SU-DHL-6 (cell line): ENCODE measurements at regions not wholly inside any gene's neighbourhood (a gene's known extent, or its start where the extent isn't known, plus 50 kb on each side); places are given as distances from the start of the nearest gene placed in this dataset.

Experiments
- H2AFZ ChIP-seq: fragments of 200-600 bp; sonication (generic); 2 replicates; pipeline ENCODE4 v1.6.1; 2014; ENCODE audit warnings: low read depth, mild to moderate bottlenecking, moderate library complexity, mixed read lengths, antibody characterized with exemption, low read length; ENCODE audit not compliant: severe bottlenecking
- H3F3A ChIP-seq: fragments of 200-600 bp; shearing (Covaris generic); 2 replicates; pipeline ENCODE4 v1.6.0; 2016; ENCODE audit warnings: antibody characterized with exemption, mild to moderate bottlenecking; ENCODE audit not compliant: insufficient read depth
- H3K27ac ChIP-seq: fragments of 200-600 bp; sonication (generic); 2 replicates; pipeline ENCODE4 v1.5.1; 2016; ENCODE audit warnings: low read depth, mild to moderate bottlenecking, low read length, moderate library complexity, mixed read lengths
- H3K27me3 ChIP-seq: fragments of 200-600 bp; sonication (generic), shearing (Covaris generic); 2 replicates; pipeline ENCODE4 v1.6.0; 2014; ENCODE audit warnings: mild to moderate bottlenecking, low read length
- H3K36me3 ChIP-seq: fragments of 200-600 bp; sonication (generic); 2 replicates; pipeline ENCODE4 v1.6.1; 2014; ENCODE audit warnings: mild to moderate bottlenecking, low read length, mixed read lengths
- H3K4me2 ChIP-seq: fragments of 300-600, 200-600 bp; shearing (Covaris generic), sonication (generic); 2 replicates; pipeline ENCODE4 v1.6.0; 2014; ENCODE audit warnings: low read length, low read depth, mild to moderate bottlenecking; ENCODE audit not compliant: poor library complexity, severe bottlenecking
- H3K4me3 ChIP-seq: fragments of 200-600 bp; sonication (generic); 2 replicates; pipeline ENCODE4 v1.5.1; 2014; ENCODE audit warnings: antibody characterized with exemption, low read length, mild to moderate bottlenecking, mixed read lengths; ENCODE audit not compliant: insufficient read depth, poor library complexity, severe bottlenecking
- H3K79me2 ChIP-seq: fragments of 200-600 bp; sonication (generic); 2 replicates; pipeline ENCODE4 v1.6.1; 2014; ENCODE audit warnings: mild to moderate bottlenecking, low read length, moderate library complexity; ENCODE audit not compliant: insufficient read depth
- H3K9ac ChIP-seq: fragments of 200-600 bp; sonication (generic); 2 replicates; pipeline ENCODE4 v1.7.0; 2014; ENCODE audit warnings: mild to moderate bottlenecking, low read length
- H3K9me2 ChIP-seq: fragments of 200-600 bp; sonication (generic); replicated peaks from 2 replicates; pipeline ENCODE4 v1.6.1; 2014; ENCODE audit warnings: low read length; ENCODE audit not compliant: insufficient read depth
- H3K9me3 ChIP-seq: fragments of 200-600 bp; sonication (generic); 2 replicates; pipeline ENCODE4 v1.6.1; 2014; ENCODE audit warnings: low read length, mixed read lengths; ENCODE audit not compliant: insufficient read depth
- H4K20me1 ChIP-seq: fragments of 200-600 bp; sonication (generic); 2 replicates; pipeline ENCODE4 v1.6.1; 2014; ENCODE audit warnings: low read depth, mild to moderate bottlenecking, antibody characterized with exemption, low read length, moderate library complexity, mixed read lengths
- EZH2phosphoT487 ChIP-seq: fragments of 200-600 bp; sonication (generic), shearing (Covaris generic); conservative IDR thresholded peaks from 2 replicates; pipeline ENCODE4 v1.6.1; 2018; ENCODE audit warnings: mild to moderate bottlenecking, antibody characterized with exemption, low read length, moderate library complexity, mixed read lengths
- TF ChIP-seq, protein P1 (sequence below): fragments of 200-600 bp; sonication (generic); IDR thresholded peaks from one replicate; pipeline ENCODE4 v1.5.1; 2017; ENCODE audit warnings: antibody characterized with exemption, mild to moderate bottlenecking, low read length, moderate library complexity; ENCODE audit not compliant: insufficient read depth, poor library complexity, severe bottlenecking

DNA sequence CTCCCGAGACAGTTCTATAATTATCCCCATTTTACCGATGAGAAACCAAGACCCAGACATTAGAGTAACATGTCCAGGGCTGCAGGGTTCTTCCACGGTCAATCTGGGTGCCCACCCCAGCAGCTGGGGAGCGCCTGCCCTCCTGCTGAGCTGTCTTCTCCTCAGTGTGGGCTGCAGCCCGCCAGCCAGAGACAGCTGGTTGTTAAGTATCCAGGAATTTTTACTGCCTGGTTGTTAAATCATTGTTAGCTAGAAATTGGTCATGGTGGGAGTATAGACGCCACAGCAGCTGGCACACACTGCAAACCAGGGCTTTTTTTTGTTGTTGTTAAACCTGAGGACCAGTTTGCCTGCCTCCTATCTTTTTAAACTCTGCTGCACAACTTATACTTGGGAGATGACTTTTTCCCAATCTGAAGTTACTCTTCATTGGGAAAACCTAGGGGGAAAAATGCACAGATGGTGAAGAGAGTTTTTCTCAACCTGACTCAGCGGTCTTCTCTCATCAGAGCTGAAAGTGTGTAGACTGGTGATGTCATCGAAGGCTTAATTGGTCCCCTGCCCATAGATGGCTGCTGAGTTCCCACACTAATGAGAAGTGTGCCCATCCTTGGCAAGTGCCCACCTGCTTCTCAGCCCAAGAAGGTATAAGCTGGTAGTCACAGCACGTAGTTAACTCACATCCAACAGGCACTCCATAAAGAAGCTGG is 208.6 kb downstream of the DRD1 start:
- Histone ChIP-seq H3F3A (no peaks in the 10 kb centered on the region), H2AFZ (no peak overlapping the region), H3K36me3 (no peaks in the 10 kb centered on the region), H4K20me1 (no peaks in the 10 kb centered on the region), H3K27ac (no peak overlapping the region), H3K79me2 (no peaks in the 10 kb centered on the region), H3K4me2 (no peak overlapping the region), H3K9me2 (no peaks in the 10 kb centered on the region), H3K9me3 (no peaks in the 10 kb centered on the region), H3K9ac (no peak overlapping the region), H3K27me3 (no peaks in the 10 kb centered on the region), H3K4me3 (no peak overlapping the region)
- no peak for TF ChIP-seq EZH2phosphoT487
- TF ChIP-seq, protein P1, sequence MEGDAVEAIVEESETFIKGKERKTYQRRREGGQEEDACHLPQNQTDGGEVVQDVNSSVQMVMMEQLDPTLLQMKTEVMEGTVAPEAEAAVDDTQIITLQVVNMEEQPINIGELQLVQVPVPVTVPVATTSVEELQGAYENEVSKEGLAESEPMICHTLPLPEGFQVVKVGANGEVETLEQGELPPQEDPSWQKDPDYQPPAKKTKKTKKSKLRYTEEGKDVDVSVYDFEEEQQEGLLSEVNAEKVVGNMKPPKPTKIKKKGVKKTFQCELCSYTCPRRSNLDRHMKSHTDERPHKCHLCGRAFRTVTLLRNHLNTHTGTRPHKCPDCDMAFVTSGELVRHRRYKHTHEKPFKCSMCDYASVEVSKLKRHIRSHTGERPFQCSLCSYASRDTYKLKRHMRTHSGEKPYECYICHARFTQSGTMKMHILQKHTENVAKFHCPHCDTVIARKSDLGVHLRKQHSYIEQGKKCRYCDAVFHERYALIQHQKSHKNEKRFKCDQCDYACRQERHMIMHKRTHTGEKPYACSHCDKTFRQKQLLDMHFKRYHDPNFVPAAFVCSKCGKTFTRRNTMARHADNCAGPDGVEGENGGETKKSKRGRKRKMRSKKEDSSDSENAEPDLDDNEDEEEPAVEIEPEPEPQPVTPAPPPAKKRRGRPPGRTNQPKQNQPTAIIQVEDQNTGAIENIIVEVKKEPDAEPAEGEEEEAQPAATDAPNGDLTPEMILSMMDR = no peak

- no peaks in the 10 kb centered on the region for H3K9me2 ChIP-seq
- TF ChIP-seq, protein P1 = no peak
- TF ChIP-seq EZH2phosphoT487 = no peak
- H3K4me2 ChIP-seq = no peak overlapping the region
- no peaks in the 10 kb centered on the region for H4K20me1 ChIP-seq
- H3K9ac ChIP-seq = no peak overlapping the region
- no peak overlapping the region for H3K4me3 ChIP-seq
- H3K79me2 ChIP-seq = no peaks in the 10 kb centered on the region
- H3K27ac ChIP-seq = no peak overlapping the region
- no peaks in the 10 kb centered on the region for H3F3A ChIP-seq
- no peaks in the 10 kb centered on the region for H3K27me3 ChIP-seq
- no peaks in the 10 kb centered on the region for H3K36me3 ChIP-seq
- H2AFZ ChIP-seq = no peak overlapping the region
- no peaks in the 10 kb centered on the region for H3K9me3 ChIP-seq
Measured at GRCh38 chr5:175230299-175230698, 213.7 kb downstream of the DRD1 start.

GRCh38 chr5:175226506-175226905 is 217.5 kb downstream of the DRD1 start:
- no peaks in the 10 kb centered on the region for H3K27me3 ChIP-seq
- no peaks in the 10 kb centered on the region for H4K20me1 ChIP-seq
- H2AFZ ChIP-seq = no peak overlapping the region
- no peaks in the 10 kb centered on the region for H3K9me2 ChIP-seq
- no peaks in the 10 kb centered on the region for H3K79me2 ChIP-seq
- no peak overlapping the region for H3K4me2 ChIP-seq
- no peak overlapping the region for H3K27ac ChIP-seq
- TF ChIP-seq EZH2phosphoT487 = no peak
- TF ChIP-seq, protein P1 = no peak
- H3F3A ChIP-seq = no peaks in the 10 kb centered on the region
- H3K36me3 ChIP-seq = no peaks in the 10 kb centered on the region
- no peak overlapping the region for H3K9ac ChIP-seq
- H3K4me3 ChIP-seq = no peak overlapping the region
- H3K9me3 ChIP-seq = no peaks in the 10 kb centered on the region
